OCI-LY7 (cell line): ENCODE measurements at regions not wholly inside any gene's neighbourhood (a gene's known extent, or its start where the extent isn't known, plus 50 kb on each side); places are given as distances from the start of the nearest gene placed in this dataset.
"Not testable (repeated sequence)": the region's sequence is repeated elsewhere in the genome, so short reads cannot be mapped to it uniquely, and the experiment has no call there.

Source experiments
- BruUV-seq: library from RNA; stranded (reverse); fragments of 400-500 nt; replicated peaks from 2 replicates; lab custom pipeline; 2021; lab: Mats Ljungman, UMichigan
- CTCF ChIA-PET: fragments of 300-600 bp; sonication (Branson Sonifier 250); formaldehyde crosslinking; loops from one replicate; lab custom pipeline; 2022; ENCODE audit warnings: antibody characterized with exemption; ENCODE audit not compliant: unreplicated experiment; lab: Charles Lee
- POLR2A ChIA-PET: fragments of 300-600 bp; sonication (Branson Sonifier 250); formaldehyde crosslinking; loops from one replicate; lab custom pipeline; 2022; ENCODE audit warnings: antibody characterized with exemption; lab: Charles Lee
- DNase-seq: peaks from one replicate; pipeline ENCODE4 v3.0.0-alpha.2; 2015; ENCODE audit warnings: low spot score
- H2AFZ ChIP-seq: fragments of 200-600 bp; sonication (generic), shearing (Covaris generic); 2 replicates; pipeline ENCODE4 v1.6.1; 2014; ENCODE audit warnings: mild to moderate bottlenecking, antibody characterized with exemption, low read length, moderate library complexity
- H3K27ac ChIP-seq: fragments of 200-600 bp; sonication (generic); 2 replicates; pipeline ENCODE4 v1.5.1; 2014; ENCODE audit warnings: mixed run types, low read depth, mild to moderate bottlenecking, moderate library complexity, low read length, inconsistent platforms; ENCODE audit not compliant: poor library complexity, severe bottlenecking
- H3K36me3 ChIP-seq: fragments of 200-600 bp; sonication (generic); 2 replicates; pipeline ENCODE4 v1.6.1; 2014; ENCODE audit warnings: mild to moderate bottlenecking, antibody characterized with exemption, low read length, moderate library complexity, mixed read lengths; ENCODE audit not compliant: insufficient read depth
- H3K4me1 ChIP-seq: fragments of 200-600 bp; sonication (generic); 2 replicates; pipeline ENCODE4 v1.5.1; 2014; ENCODE audit warnings: mild to moderate bottlenecking, low read length; ENCODE audit not compliant: insufficient read depth, poor library complexity, severe bottlenecking
- H3K4me2 ChIP-seq: fragments of 200-600 bp; sonication (generic); 2 replicates; pipeline ENCODE4 v1.6.1; 2014; ENCODE audit warnings: mild to moderate bottlenecking, low read length
- H3K4me3 ChIP-seq: fragments of 200-600 bp; sonication (generic); 2 replicates; pipeline ENCODE4 v1.5.1; 2014; ENCODE audit warnings: mild to moderate bottlenecking, low read depth, low read length; ENCODE audit not compliant: poor library complexity, severe bottlenecking
- H3K79me2 ChIP-seq: fragments of 200-600 bp; sonication (generic); 2 replicates; pipeline ENCODE4 v1.6.1; 2016; ENCODE audit warnings: low read depth, mild to moderate bottlenecking, low read length, moderate library complexity, mixed read lengths; ENCODE audit not compliant: insufficient read depth
- H3K9me2 ChIP-seq: fragments of 200-600 bp; sonication (generic); 2 replicates; pipeline ENCODE4 v1.6.1; 2016; ENCODE audit warnings: mild to moderate bottlenecking, low read length, mixed read lengths; ENCODE audit not compliant: insufficient read depth
- H3K9me3 ChIP-seq: fragments of 200-600 bp; sonication (generic); 2 replicates; pipeline ENCODE4 v1.6.1; 2014; ENCODE audit warnings: mild to moderate bottlenecking, mixed run types, low read length, mixed read lengths
- H4K20me1 ChIP-seq: fragments of 200-600 bp; sonication (generic); 2 replicates; pipeline ENCODE4 v1.6.1; 2014; ENCODE audit warnings: mild to moderate bottlenecking, antibody characterized with exemption, low read length, moderate library complexity, mixed read lengths; ENCODE audit not compliant: insufficient read depth
- CTCF ChIP-seq: fragments of 200-600 bp; sonication (generic); conservative IDR thresholded peaks from 2 replicates; pipeline ENCODE4 v1.5.1; 2014; ENCODE audit warnings: mild to moderate bottlenecking, antibody characterized with exemption, low read length, moderate library complexity, mixed read lengths
- EZH2phosphoT487 ChIP-seq: fragments of 200-600 bp; sonication (generic); IDR thresholded peaks from 2 replicates; pipeline ENCODE4 v1.6.1; 2018; ENCODE audit warnings: low read depth, borderline replicate concordance, mild to moderate bottlenecking, mixed run types, antibody characterized with exemption, low read length, moderate library complexity, mixed read lengths
- intact Hi-C: fragments of 100-400 bp; cut with micrococcal nuclease; formaldehyde crosslinking; loops from one replicate; pipeline ENCODE4 v1.10.0; 2022; ENCODE audit not compliant: unreplicated experiment

DNA sequence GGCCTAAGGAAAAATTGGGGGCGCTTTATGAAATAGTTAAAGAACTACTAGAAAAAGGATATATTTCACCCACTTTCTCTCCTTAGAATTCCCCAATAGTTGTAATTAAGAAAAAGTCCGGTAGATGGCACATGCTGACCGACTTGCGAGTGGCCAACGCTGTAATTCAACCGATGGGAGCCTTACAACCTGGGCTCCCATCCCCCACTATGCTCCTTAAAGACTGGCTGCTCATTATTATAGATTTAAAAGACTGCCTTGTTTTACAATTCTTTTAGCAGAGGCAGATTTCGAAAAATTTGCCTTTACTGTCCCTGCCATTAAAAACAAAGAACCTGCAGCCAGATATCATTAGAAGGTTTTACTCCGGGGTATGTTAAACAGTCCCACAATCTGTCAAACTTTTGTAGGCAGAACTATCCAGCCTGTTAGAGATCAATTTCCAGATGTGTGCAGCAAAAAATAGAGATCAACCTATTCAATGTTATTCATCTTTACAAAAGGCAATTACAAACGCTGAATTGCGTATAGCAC, 58.5 kb upstream of the PRSS16 start:
- Histone ChIP-seq H2AFZ (peak overlapping the region; percentile 70), H3K27ac (no peak overlapping the region), H3K79me2 (no peaks in the 10 kb centered on the region), H4K20me1 (no peaks in the 10 kb centered on the region), H3K36me3 (no peaks in the 10 kb centered on the region), H3K9me2 (no peaks in the 10 kb centered on the region), H3K4me3 (peak overlapping the region; percentile 59), H3K4me1 (no peaks in the 10 kb centered on the region), H3K9me3 (no peaks in the 10 kb centered on the region), H3K4me2 (peak overlapping the region; percentile 47)
- POLR2A ChIA-PET = no interaction called here
- no TSS peak for BruUV-seq
- DNase-seq = peak; percentile 74
- CTCF ChIA-PET = no interaction called here
- TF ChIP-seq CTCF (peak; percentile 77), EZH2phosphoT487 (no peak)
- intact Hi-C loops = no loop called here

- Histone ChIP-seq H4K20me1 (no peaks in the 10 kb centered on the region), H3K9me2 (no peaks in the 10 kb centered on the region), H3K9me3 (no peaks in the 10 kb centered on the region), H3K4me1 (no peaks in the 10 kb centered on the region), H2AFZ (no peak overlapping the region), H3K4me2 (no peak overlapping the region), H3K4me3 (no peak overlapping the region), H3K27ac (no peak overlapping the region), H3K36me3 (no peaks in the 10 kb centered on the region), H3K79me2 (no peaks in the 10 kb centered on the region)
- ChIA-PET POLR2A (interaction anchor here (0.6 kb wide), 1 partner anchor 16 kb away, joined by 3 read pairs; no protein-coding TSS in a partner anchor), CTCF (no interaction called here)
- TF ChIP-seq CTCF (no peak), EZH2phosphoT487 (no peak)
- intact Hi-C loops = no loop called here
- no TSS peak for BruUV-seq
- DNase-seq = no peak
Measured at GRCh38 chr6:27190126-27190525, 57.4 kb upstream of the PRSS16 start.

DNA sequence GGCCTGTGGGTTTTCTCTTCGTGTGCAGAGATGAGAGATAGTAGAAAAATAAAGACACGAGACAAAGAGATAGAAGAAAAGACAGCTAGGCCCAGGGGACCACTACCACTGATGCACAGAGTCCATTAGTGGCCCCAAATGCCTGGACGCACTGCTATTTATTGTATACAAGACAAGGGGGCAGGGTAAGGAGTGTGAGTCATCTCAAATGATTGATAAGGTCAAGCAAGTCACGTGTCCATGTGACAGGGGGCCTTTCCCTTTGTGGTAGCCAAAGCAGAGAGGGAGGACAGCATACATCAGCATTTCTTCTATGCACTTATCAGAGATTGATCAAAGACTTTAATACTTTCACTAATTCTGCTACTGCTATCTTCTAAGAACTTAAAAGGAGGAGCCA, 53.0 kb upstream of the PRSS16 start:
- intact Hi-C loops, H4K20me1 ChIP-seq, H3K36me3 ChIP-seq, H3K4me2 ChIP-seq, CTCF ChIA-PET, H3K79me2 ChIP-seq, H3K4me1 ChIP-seq, H3K9me2 ChIP-seq, H2AFZ ChIP-seq, POLR2A ChIA-PET, BruUV-seq, H3K27ac ChIP-seq, H3K9me3 ChIP-seq, H3K4me3 ChIP-seq, DNase-seq: not testable (repeated sequence)

DNA sequence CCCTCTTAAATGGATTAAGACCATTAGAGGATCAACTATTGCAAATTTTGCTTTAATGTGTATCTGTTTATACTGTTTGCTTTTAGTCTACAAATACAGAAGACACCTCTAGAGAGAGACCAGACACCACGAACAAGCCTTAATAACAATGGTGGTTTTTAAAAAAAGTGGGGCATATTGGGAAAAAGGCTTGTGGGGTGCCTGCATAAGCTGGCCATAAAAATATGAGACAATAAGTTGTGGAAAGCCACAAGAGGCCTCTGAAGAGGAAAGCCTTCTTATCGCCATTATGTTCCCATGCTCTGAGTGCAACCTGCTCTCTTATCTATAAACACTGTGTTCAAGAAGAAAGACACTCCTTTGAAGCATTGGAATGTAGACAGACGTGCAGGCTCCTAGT, 52.0 kb upstream of the PRSS16 start:
- H2AFZ ChIP-seq = not testable (repeated sequence)

More for the DNA sequence above, 52.0 kb upstream of the PRSS16 start:
- H3K4me1 ChIP-seq, H3K9me3 ChIP-seq, H4K20me1 ChIP-seq, H3K36me3 ChIP-seq, H3K79me2 ChIP-seq, CTCF ChIA-PET, H3K4me2 ChIP-seq, H3K4me3 ChIP-seq, intact Hi-C loops, BruUV-seq, H3K27ac ChIP-seq, H3K9me2 ChIP-seq, DNase-seq: not testable (repeated sequence)
- POLR2A ChIA-PET = interaction anchor here (1.1 kb wide), 1 partner anchor 285 kb away, joined by 3 read pairs; no protein-coding TSS in a partner anchor
